PC-3 (cell line): ENCODE measurements at regions not wholly inside any gene's neighbourhood (a gene's known extent, or its start where the extent isn't known, plus 50 kb on each side); places are given as distances from the start of the nearest gene placed in this dataset.

ENCODE experiments used
- ATAC-seq: fragments of 200-7000 bp; cut with Tn5 transposase; 2 replicates; pipeline ENCODE4 v1.9.1; 2020; ENCODE audit warnings: mild to moderate bottlenecking, moderate library complexity
- BruUV-seq: library from RNA; stranded (reverse); fragments of 400-500 nt; replicated peaks from 2 replicates; lab custom pipeline; 2021; lab: Mats Ljungman, UMichigan
- CTCF ChIA-PET: fragments of 300-600 bp; sonication (Branson Sonifier 250); formaldehyde crosslinking; loops from one replicate; lab custom pipeline; 2022; ENCODE audit warnings: antibody characterized with exemption; lab: Charles Lee
- POLR2A ChIA-PET: fragments of 300-600 bp; sonication (Branson Sonifier 250); formaldehyde crosslinking; loops from one replicate; lab custom pipeline; 2022; ENCODE audit warnings: antibody characterized with exemption; ENCODE audit not compliant: unreplicated experiment; lab: Charles Lee
- DNase-seq: peaks from one replicate; pipeline ENCODE4 v3.0.0-alpha.2; 2015
- H2AFZ ChIP-seq: fragments of 300-600 bp; sonication (generic); 2 replicates; pipeline ENCODE4 v1.6.0; 2016; ENCODE audit warnings: antibody characterized with exemption, low read length
- H3F3A ChIP-seq: fragments of 300-600 bp; sonication (generic); one replicate; pipeline ENCODE4 v1.6.0; 2017; ENCODE audit warnings: antibody characterized with exemption, low read length, control low read depth, mild to moderate bottlenecking; ENCODE audit not compliant: unreplicated experiment
- H3K27ac ChIP-seq: fragments of 300-600 bp; sonication (generic); 2 replicates; pipeline ENCODE4 v1.5.1; 2016; ENCODE audit warnings: mild to moderate bottlenecking, low read length
- H3K27me3 ChIP-seq: fragments of 300-600 bp; sonication (generic); 2 replicates; pipeline ENCODE4 v1.6.1; 2016; ENCODE audit warnings: low read length, mixed read lengths
- H3K36me3 ChIP-seq: fragments of 300-600 bp; sonication (generic); 2 replicates; pipeline ENCODE4 v1.6.1; 2016; ENCODE audit warnings: low read depth, mixed run types, low read length, mixed read lengths
- H3K4me1 ChIP-seq: fragments of 300-600 bp; sonication (generic); 2 replicates; pipeline ENCODE4 v1.5.1; 2016; ENCODE audit warnings: low read length; ENCODE audit not compliant: insufficient read depth
- H3K4me2 ChIP-seq: fragments of 300-600 bp; sonication (generic); 2 replicates; pipeline ENCODE4 v1.6.0; 2016; ENCODE audit warnings: low read length
- H3K4me3 ChIP-seq: fragments of 300-600 bp; sonication (generic); 2 replicates; pipeline ENCODE4 v1.5.1; 2016; ENCODE audit warnings: mild to moderate bottlenecking, low read length, mixed read lengths
- H3K79me2 ChIP-seq: fragments of 300-600 bp; sonication (generic); 2 replicates; pipeline ENCODE4 v1.6.1; 2017; ENCODE audit warnings: low read length, mixed read lengths
- H3K9ac ChIP-seq: fragments of 300-600 bp; sonication (generic); 2 replicates; pipeline ENCODE4 v1.6.0; 2016; ENCODE audit warnings: mild to moderate bottlenecking, low read length
- H3K9me2 ChIP-seq: fragments of 300-600 bp; sonication (generic); replicated peaks from 2 replicates; pipeline ENCODE4 v1.6.1; 2016; ENCODE audit warnings: mixed run types, low read length, mixed read lengths
- H3K9me3 ChIP-seq: fragments of 300-600 bp; sonication (generic); 2 replicates; pipeline ENCODE4 v1.6.1; 2016; ENCODE audit warnings: low read length, mixed read lengths
- H4K20me1 ChIP-seq: fragments of 300-600 bp; sonication (generic); 2 replicates; pipeline ENCODE4 v1.6.1; 2016; ENCODE audit warnings: low read length, mixed read lengths
- CTCF ChIP-seq: fragments of 300-600 bp; sonication (generic); conservative IDR thresholded peaks from 2 replicates; pipeline ENCODE4 v1.5.1; 2017; ENCODE audit warnings: antibody characterized with exemption, low read depth, mild to moderate bottlenecking, low read length
- EZH2 ChIP-seq: fragments of 300-600 bp; sonication (generic); IDR thresholded peaks from one replicate; pipeline ENCODE4 v1.6.1; 2017; ENCODE audit warnings: antibody characterized with exemption, mild to moderate bottlenecking, low read length; ENCODE audit not compliant: unreplicated experiment
- EZH2phosphoT487 ChIP-seq: fragments of 300-600 bp; sonication (generic); IDR thresholded peaks from 2 replicates; pipeline ENCODE4 v1.6.1; 2018; ENCODE audit warnings: mild to moderate bottlenecking, antibody characterized with exemption, low read length, borderline replicate concordance
- intact Hi-C: fragments of 100-400 bp; cut with micrococcal nuclease; formaldehyde crosslinking; loops from 2 replicates; pipeline ENCODE4 v1.9.0; 2023

- no TSS peak for BruUV-seq
- POLR2A ChIA-PET = no interaction called here
- TF ChIP-seq EZH2phosphoT487 (no peak), EZH2 (no peak), CTCF (no peak)
Measured at GRCh38 chr16:19967963-19968362, 83.3 kb upstream of the GPRC5B start.

GRCh38 chr16:19967561-19967960 is 82.9 kb upstream of the GPRC5B start:
- no peak for ATAC-seq
- Histone ChIP-seq H3K9me3 (no peaks in the 10 kb centered on the region), H3K27ac (no peak overlapping the region), H3K4me2 (no peak overlapping the region), H4K20me1 (no peaks in the 10 kb centered on the region), H3K9ac (no peak overlapping the region), H3K79me2 (no peaks in the 10 kb centered on the region), H2AFZ (no peak overlapping the region), H3K27me3 (no peaks in the 10 kb centered on the region), H3K4me3 (no peak overlapping the region), H3F3A (no peaks in the 10 kb centered on the region), H3K4me1 (no peaks in the 10 kb centered on the region), H3K9me2 (no peaks in the 10 kb centered on the region), H3K36me3 (no peaks in the 10 kb centered on the region)
- BruUV-seq = no TSS peak
- no peak for TF ChIP-seq CTCF
- no peak for TF ChIP-seq EZH2
- no peak for TF ChIP-seq EZH2phosphoT487
- ChIA-PET CTCF (no interaction called here), POLR2A (no interaction called here)
- intact Hi-C loops = no loop called here
- no peak for DNase-seq

More at GRCh38 chr16:19967963-19968362, 83.3 kb upstream of the GPRC5B start:
- Histone ChIP-seq H3F3A (no peaks in the 10 kb centered on the region), H3K27ac (no peak overlapping the region), H3K27me3 (no peaks in the 10 kb centered on the region), H3K9me2 (no peaks in the 10 kb centered on the region), H3K9me3 (no peaks in the 10 kb centered on the region), H3K79me2 (no peaks in the 10 kb centered on the region), H3K36me3 (no peaks in the 10 kb centered on the region), H2AFZ (no peak overlapping the region), H3K4me1 (no peaks in the 10 kb centered on the region), H3K9ac (no peak overlapping the region), H3K4me2 (no peak overlapping the region), H4K20me1 (no peaks in the 10 kb centered on the region), H3K4me3 (no peak overlapping the region)
- ATAC-seq (no peak), DNase-seq (no peak)
- CTCF ChIA-PET = no interaction called here
- intact Hi-C loops = no loop called here

GRCh38 chr16:19963301-19963700 is 78.7 kb upstream of the GPRC5B start:
- ChIA-PET POLR2A (no interaction called here), CTCF (no interaction called here)
- intact Hi-C loops = no loop called here
- Histone ChIP-seq H3K4me2 (no peak overlapping the region), H3K27me3 (peaks cover 18% of the 10 kb centered on the region), H3K79me2 (no peaks in the 10 kb centered on the region), H3K4me1 (no peaks in the 10 kb centered on the region), H2AFZ (no peak overlapping the region), H3K27ac (no peak overlapping the region), H3K4me3 (no peak overlapping the region), H3F3A (no peaks in the 10 kb centered on the region), H4K20me1 (no peaks in the 10 kb centered on the region), H3K36me3 (no peaks in the 10 kb centered on the region), H3K9ac (no peak overlapping the region), H3K9me3 (no peaks in the 10 kb centered on the region), H3K9me2 (no peaks in the 10 kb centered on the region)
- no peak for TF ChIP-seq EZH2phosphoT487
- TF ChIP-seq CTCF = no peak
- no peak for TF ChIP-seq EZH2
- DNase-seq = no peak
- BruUV-seq = no TSS peak
- no peak for ATAC-seq
